ENCODE measurements at regions not wholly inside any gene's neighbourhood (a gene's known extent, or its start where the extent isn't known, plus 50 kb on each side); places are given as distances from the start of the nearest gene placed in this dataset.

DNA sequence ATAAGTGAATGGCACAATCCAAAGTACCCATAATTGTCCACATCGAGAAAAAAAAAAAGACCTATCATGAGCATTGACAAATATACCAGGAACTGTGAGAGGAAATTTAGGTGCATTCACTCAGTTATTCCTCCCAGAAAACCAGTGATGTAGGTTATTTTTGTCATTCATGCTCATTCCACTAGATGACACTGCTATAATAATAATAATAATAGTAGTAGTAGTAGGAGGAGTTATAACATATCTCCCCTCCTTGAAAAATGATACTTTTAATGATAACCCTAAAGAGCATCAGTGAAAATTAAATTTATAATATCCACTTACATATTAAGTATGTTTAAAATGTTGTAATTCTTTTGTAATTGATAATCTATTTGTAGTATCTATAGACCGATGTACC lies 463.9 kb upstream of the MIR17HG start:
- WGBS, result 90% methylated on average over 2 of the region's 2 CpGs
- Histone ChIP-seq H3K4me1 (ENCODE audit: control insufficient read depth in 4 of 4, insufficient read depth in 4 of 4, low read length in 3 of 4) (no peaks in the 10 kb centered on the region), H3K36me3 (ENCODE audit: control insufficient read depth in 4 of 4, insufficient read depth in 3 of 4, low read depth in 1 of 4, low read length in 3 of 4) (no peaks in the 10 kb centered on the region), H3K27me3 (ENCODE audit: control insufficient read depth in 4 of 4, insufficient read depth in 4 of 4, low read length in 3 of 4) (no peaks in the 10 kb centered on the region), H3K27ac (ENCODE audit: low read depth in 1 of 2, low read length in 2 of 2) (no peak overlapping the region), H3K4me3 (ENCODE audit: low read depth in 1 of 3, low read length in 3 of 3) (no peak overlapping the region), H3K9ac (ENCODE audit: low read depth in 1 of 2, low read length in 2 of 2) (no peak overlapping the region), H3K9me3 (ENCODE audit: control insufficient read depth in 4 of 4, low read length in 3 of 4) (no peaks in the 10 kb centered on the region)
- no peak for DNase-seq (ENCODE audit: low spot score)
- TF ChIP-seq, protein P1, sequence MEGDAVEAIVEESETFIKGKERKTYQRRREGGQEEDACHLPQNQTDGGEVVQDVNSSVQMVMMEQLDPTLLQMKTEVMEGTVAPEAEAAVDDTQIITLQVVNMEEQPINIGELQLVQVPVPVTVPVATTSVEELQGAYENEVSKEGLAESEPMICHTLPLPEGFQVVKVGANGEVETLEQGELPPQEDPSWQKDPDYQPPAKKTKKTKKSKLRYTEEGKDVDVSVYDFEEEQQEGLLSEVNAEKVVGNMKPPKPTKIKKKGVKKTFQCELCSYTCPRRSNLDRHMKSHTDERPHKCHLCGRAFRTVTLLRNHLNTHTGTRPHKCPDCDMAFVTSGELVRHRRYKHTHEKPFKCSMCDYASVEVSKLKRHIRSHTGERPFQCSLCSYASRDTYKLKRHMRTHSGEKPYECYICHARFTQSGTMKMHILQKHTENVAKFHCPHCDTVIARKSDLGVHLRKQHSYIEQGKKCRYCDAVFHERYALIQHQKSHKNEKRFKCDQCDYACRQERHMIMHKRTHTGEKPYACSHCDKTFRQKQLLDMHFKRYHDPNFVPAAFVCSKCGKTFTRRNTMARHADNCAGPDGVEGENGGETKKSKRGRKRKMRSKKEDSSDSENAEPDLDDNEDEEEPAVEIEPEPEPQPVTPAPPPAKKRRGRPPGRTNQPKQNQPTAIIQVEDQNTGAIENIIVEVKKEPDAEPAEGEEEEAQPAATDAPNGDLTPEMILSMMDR (IDR thresholded peaks at IDR 0.05; ENCODE audit: low read depth, low read length, missing input control), result no peak
- TF ChIP-seq EGR1 (IDR thresholded peaks at IDR 0.05; ENCODE audit: low read depth in 2 of 2), result no peak
- no peak for TF ChIP-seq RXRA (IDR thresholded peaks at IDR 0.05)
- TF ChIP-seq, protein P2, sequence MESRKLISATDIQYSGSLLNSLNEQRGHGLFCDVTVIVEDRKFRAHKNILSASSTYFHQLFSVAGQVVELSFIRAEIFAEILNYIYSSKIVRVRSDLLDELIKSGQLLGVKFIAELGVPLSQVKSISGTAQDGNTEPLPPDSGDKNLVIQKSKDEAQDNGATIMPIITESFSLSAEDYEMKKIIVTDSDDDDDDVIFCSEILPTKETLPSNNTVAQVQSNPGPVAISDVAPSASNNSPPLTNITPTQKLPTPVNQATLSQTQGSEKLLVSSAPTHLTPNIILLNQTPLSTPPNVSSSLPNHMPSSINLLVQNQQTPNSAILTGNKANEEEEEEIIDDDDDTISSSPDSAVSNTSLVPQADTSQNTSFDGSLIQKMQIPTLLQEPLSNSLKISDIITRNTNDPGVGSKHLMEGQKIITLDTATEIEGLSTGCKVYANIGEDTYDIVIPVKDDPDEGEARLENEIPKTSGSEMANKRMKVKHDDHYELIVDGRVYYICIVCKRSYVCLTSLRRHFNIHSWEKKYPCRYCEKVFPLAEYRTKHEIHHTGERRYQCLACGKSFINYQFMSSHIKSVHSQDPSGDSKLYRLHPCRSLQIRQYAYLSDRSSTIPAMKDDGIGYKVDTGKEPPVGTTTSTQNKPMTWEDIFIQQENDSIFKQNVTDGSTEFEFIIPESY (IDR thresholded peaks at IDR 0.05), result no peak
- no peak for TF ChIP-seq NR2F2 (IDR thresholded peaks at IDR 0.05)
- TF ChIP-seq, protein P3, sequence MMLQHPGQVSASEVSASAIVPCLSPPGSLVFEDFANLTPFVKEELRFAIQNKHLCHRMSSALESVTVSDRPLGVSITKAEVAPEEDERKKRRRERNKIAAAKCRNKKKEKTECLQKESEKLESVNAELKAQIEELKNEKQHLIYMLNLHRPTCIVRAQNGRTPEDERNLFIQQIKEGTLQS (IDR thresholded peaks at IDR 0.05), result no peak
- TF ChIP-seq RAD21 (IDR thresholded peaks at IDR 0.05), result no peak
- no peak for TF ChIP-seq GABPA (IDR thresholded peaks at IDR 0.05 in 1 of 2, conservative IDR thresholded peaks at IDR 0.05 in 1 of 2)

DNA sequence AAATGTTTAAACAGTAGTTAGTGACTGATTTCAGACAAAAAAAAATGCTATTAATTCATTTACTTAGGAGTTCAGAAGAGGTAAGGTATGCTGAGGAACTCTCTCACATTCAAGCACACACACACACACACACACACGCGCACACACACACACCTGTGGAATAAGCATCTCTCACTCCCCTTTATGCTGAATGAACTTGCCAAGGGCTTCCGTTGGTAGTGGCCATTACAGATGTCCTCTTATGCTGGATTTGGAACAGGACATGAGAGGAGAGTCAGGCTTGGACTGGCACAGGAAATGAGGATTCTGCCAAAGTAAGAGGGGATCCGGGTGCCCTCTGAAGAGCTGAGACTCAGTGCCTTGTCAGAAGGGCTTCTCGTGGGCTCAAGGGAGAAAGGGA lies 463.4 kb upstream of the MIR17HG start:
- H3K4me3 ChIP-seq (ENCODE audit: low read depth in 1 of 3, low read length in 3 of 3), result no peak overlapping the region
- no peaks in the 10 kb centered on the region for H3K27me3 ChIP-seq (ENCODE audit: control insufficient read depth in 4 of 4, insufficient read depth in 4 of 4, low read length in 3 of 4)
- H3K4me1 ChIP-seq (ENCODE audit: control insufficient read depth in 4 of 4, insufficient read depth in 4 of 4, low read length in 3 of 4), result no peaks in the 10 kb centered on the region
- H3K27ac ChIP-seq (ENCODE audit: low read depth in 1 of 2, low read length in 2 of 2), result no peak overlapping the region
- TF ChIP-seq, protein P3 (IDR thresholded peaks at IDR 0.05), result no peak
- no peak for TF ChIP-seq RXRA (IDR thresholded peaks at IDR 0.05)
- TF ChIP-seq YY1 (IDR thresholded peaks at IDR 0.05), result no peak
- no peak for TF ChIP-seq SP1 (IDR thresholded peaks at IDR 0.05)
- TF ChIP-seq GABPA (IDR thresholded peaks at IDR 0.05 in 1 of 2, conservative IDR thresholded peaks at IDR 0.05 in 1 of 2), result no peak
- TF ChIP-seq, protein P4, sequence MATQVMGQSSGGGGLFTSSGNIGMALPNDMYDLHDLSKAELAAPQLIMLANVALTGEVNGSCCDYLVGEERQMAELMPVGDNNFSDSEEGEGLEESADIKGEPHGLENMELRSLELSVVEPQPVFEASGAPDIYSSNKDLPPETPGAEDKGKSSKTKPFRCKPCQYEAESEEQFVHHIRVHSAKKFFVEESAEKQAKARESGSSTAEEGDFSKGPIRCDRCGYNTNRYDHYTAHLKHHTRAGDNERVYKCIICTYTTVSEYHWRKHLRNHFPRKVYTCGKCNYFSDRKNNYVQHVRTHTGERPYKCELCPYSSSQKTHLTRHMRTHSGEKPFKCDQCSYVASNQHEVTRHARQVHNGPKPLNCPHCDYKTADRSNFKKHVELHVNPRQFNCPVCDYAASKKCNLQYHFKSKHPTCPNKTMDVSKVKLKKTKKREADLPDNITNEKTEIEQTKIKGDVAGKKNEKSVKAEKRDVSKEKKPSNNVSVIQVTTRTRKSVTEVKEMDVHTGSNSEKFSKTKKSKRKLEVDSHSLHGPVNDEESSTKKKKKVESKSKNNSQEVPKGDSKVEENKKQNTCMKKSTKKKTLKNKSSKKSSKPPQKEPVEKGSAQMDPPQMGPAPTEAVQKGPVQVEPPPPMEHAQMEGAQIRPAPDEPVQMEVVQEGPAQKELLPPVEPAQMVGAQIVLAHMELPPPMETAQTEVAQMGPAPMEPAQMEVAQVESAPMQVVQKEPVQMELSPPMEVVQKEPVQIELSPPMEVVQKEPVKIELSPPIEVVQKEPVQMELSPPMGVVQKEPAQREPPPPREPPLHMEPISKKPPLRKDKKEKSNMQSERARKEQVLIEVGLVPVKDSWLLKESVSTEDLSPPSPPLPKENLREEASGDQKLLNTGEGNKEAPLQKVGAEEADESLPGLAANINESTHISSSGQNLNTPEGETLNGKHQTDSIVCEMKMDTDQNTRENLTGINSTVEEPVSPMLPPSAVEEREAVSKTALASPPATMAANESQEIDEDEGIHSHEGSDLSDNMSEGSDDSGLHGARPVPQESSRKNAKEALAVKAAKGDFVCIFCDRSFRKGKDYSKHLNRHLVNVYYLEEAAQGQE (IDR thresholded peaks at IDR 0.05), result no peak
- TF ChIP-seq NR2F2 (IDR thresholded peaks at IDR 0.05), result no peak
- no peak for TF ChIP-seq JUND (IDR thresholded peaks at IDR 0.05)
- TF ChIP-seq, protein P1 (IDR thresholded peaks at IDR 0.05; ENCODE audit: low read depth, low read length, missing input control), result no peak
- no peak for TF ChIP-seq HNF4G (IDR thresholded peaks at IDR 0.05)
- TF ChIP-seq TAF1 (conservative IDR thresholded peaks at IDR 0.05), result no peak
- TF ChIP-seq HNF4A (conservative IDR thresholded peaks at IDR 0.05), result no peak
- no peak for TF ChIP-seq FOXA1 (IDR thresholded peaks at IDR 0.05)
- TF ChIP-seq, protein P2 (IDR thresholded peaks at IDR 0.05), result no peak
- no peak for TF ChIP-seq RAD21 (IDR thresholded peaks at IDR 0.05)
- TF ChIP-seq EGR1 (IDR thresholded peaks at IDR 0.05; ENCODE audit: low read depth in 2 of 2), result no peak
- H3K9ac ChIP-seq (ENCODE audit: low read depth in 1 of 2, low read length in 2 of 2), result no peak overlapping the region
- no peaks in the 10 kb centered on the region for H3K36me3 ChIP-seq (ENCODE audit: control insufficient read depth in 4 of 4, insufficient read depth in 3 of 4, low read depth in 1 of 4, low read length in 3 of 4)
- DNase-seq (ENCODE audit: low spot score), result no peak
- WGBS, result 73% methylated on average over 5 of the region's 5 CpGs
- no peaks in the 10 kb centered on the region for H3K9me3 ChIP-seq (ENCODE audit: control insufficient read depth in 4 of 4, low read length in 3 of 4)

All from liver (tissue), 8 donors.